ENCODE measurements at regions not wholly inside any gene's neighbourhood (a gene's known extent, or its start where the extent isn't known, plus 50 kb on each side); places are given as distances from the start of the nearest gene placed in this dataset.

GRCh38 chr1:5381491-5381890 lies 610.7 kb downstream of the NPHP4 start:
- Histone ChIP-seq H3K79me2 (replicated peaks; ENCODE audit: insufficient read depth, low read length) (no peaks in the 10 kb centered on the region), H3F3A (ENCODE audit: insufficient read depth, low read length, poor library complexity, severe bottlenecking) (no peaks in the 10 kb centered on the region), H3K4me2 (ENCODE audit: low read length) (no peak overlapping the region), H3K9me3 (ENCODE audit: low read length) (no peaks in the 10 kb centered on the region), H3K27me3 (ENCODE audit: insufficient read depth, low read depth, low read length) (no peaks in the 10 kb centered on the region), H3K4me3 (ENCODE audit: low read length) (no peak overlapping the region), H3K9me2 (ENCODE audit: insufficient read depth, low read length) (no peaks in the 10 kb centered on the region), H2AFZ (ENCODE audit: low read depth, low read length) (no peak overlapping the region), H3K27ac (ENCODE audit: low read length) (no peak overlapping the region), H3K9ac (ENCODE audit: low read length) (no peak overlapping the region), H4K20me1 (ENCODE audit: insufficient read depth) (no peaks in the 10 kb centered on the region), H3K36me3 (ENCODE audit: insufficient read depth, low read length) (no peaks in the 10 kb centered on the region)
- TF ChIP-seq TAF1 (IDR thresholded peaks at IDR 0.05; ENCODE audit: low read depth) (no peak), REST (IDR thresholded peaks at IDR 0.05; ENCODE audit: borderline replicate concordance) (no peak), CTCF (IDR thresholded peaks at IDR 0.05; ENCODE audit: poor library complexity, severe bottlenecking) (no peak), POLR2AphosphoS5 (IDR thresholded peaks at IDR 0.05) (no peak), EP300 (conservative IDR thresholded peaks at IDR 0.05; ENCODE audit: poor library complexity, severe bottlenecking) (no peak), MXI1 (conservative IDR thresholded peaks at IDR 0.05; ENCODE audit: poor library complexity, severe bottlenecking) (no peak), EZH2 (IDR thresholded peaks at IDR 0.05; ENCODE audit: borderline replicate concordance, insufficient read depth, low read length, poor library complexity, severe bottlenecking) (no peak), RAD21 (conservative IDR thresholded peaks at IDR 0.05) (no peak), SMC3 (conservative IDR thresholded peaks at IDR 0.05; ENCODE audit: poor library complexity) (no peak)

GRCh38 chr1:5379176-5379759 lies 613.0 kb downstream of the NPHP4 start:
- Histone ChIP-seq H3F3A (ENCODE audit: insufficient read depth, low read length, poor library complexity, severe bottlenecking) (no peaks in the 10 kb centered on the region), H4K20me1 (ENCODE audit: insufficient read depth) (no peaks in the 10 kb centered on the region), H3K9me3 (ENCODE audit: low read length) (no peaks in the 10 kb centered on the region), H3K9me2 (ENCODE audit: insufficient read depth, low read length) (no peaks in the 10 kb centered on the region), H3K4me3 (ENCODE audit: low read length) (peak overlapping the region; percentile 24), H3K36me3 (ENCODE audit: insufficient read depth, low read length) (no peaks in the 10 kb centered on the region), H3K4me2 (ENCODE audit: low read length) (peak overlapping the region; percentile 23), H3K79me2 (replicated peaks; ENCODE audit: insufficient read depth, low read length) (no peaks in the 10 kb centered on the region), H2AFZ (ENCODE audit: low read depth, low read length) (no peak overlapping the region), H3K27me3 (ENCODE audit: insufficient read depth, low read depth, low read length) (no peaks in the 10 kb centered on the region), H3K9ac (ENCODE audit: low read length) (peak overlapping the region; percentile 45), H3K27ac (ENCODE audit: low read length) (peak overlapping the region; percentile 71)
- TF ChIP-seq POLR2AphosphoS5 (IDR thresholded peaks at IDR 0.05) (peak; percentile 90), CTCF (IDR thresholded peaks at IDR 0.05; ENCODE audit: poor library complexity, severe bottlenecking) (no peak), RAD21 (conservative IDR thresholded peaks at IDR 0.05) (no peak), TAF1 (IDR thresholded peaks at IDR 0.05; ENCODE audit: low read depth) (no peak), EZH2 (IDR thresholded peaks at IDR 0.05; ENCODE audit: borderline replicate concordance, insufficient read depth, low read length, poor library complexity, severe bottlenecking) (no peak), SMC3 (conservative IDR thresholded peaks at IDR 0.05; ENCODE audit: poor library complexity) (peak; percentile 15), EP300 (conservative IDR thresholded peaks at IDR 0.05; ENCODE audit: poor library complexity, severe bottlenecking) (peak; percentile 94)
